ENCODE measurements at regions not wholly inside any gene's neighbourhood (a gene's known extent, or its start where the extent isn't known, plus 50 kb on each side); places are given as distances from the start of the nearest gene placed in this dataset.

DNA sequence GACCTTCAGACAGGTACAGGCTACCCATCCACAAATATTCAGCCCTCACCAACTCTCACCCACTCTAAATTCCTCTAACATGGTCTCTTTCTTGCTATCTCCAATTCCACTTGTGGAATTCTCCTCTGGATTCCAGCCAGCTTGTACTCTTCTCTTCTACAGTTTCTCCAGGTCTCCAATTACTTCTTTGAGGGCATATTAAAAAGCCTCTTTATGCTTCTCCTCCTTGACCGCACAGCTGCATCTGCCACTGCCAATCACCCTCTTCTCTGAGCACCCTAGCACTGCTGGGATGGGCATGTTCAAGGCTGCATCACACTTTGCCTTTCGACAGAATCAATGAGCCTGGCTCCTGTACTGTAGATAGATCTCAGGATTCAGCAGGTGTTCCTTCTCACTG, 101.5 kb upstream of the ANKRD1 start:
- Histone ChIP-seq H3K36me3 (ENCODE audit: control insufficient read depth, insufficient read depth, low read length) (no peaks in the 10 kb centered on the region), H3K4me1 (ENCODE audit: control insufficient read depth, insufficient read depth, low read length) (no peaks in the 10 kb centered on the region), H3K27ac (ENCODE audit: low read length) (no peak overlapping the region), H3K4me3 (ENCODE audit: low read depth in 2 of 2, low read length in 2 of 2) (no peak overlapping the region), H3K27me3 (ENCODE audit: control insufficient read depth, insufficient read depth, low read length) (no peaks in the 10 kb centered on the region), H3K9me3 (ENCODE audit: control insufficient read depth, insufficient read depth, low read depth, low read length) (no peaks in the 10 kb centered on the region)
- BruUV-seq (replicated peaks): no TSS peak
- in situ Hi-C loops (cut with HindIII; ENCODE audit: low pct_unique_long_range_greater_than_20kb, low sequenced_read_pairs): no loop called here
- intact Hi-C loops (cut with micrococcal nuclease; ENCODE audit: unreplicated experiment): no loop called here
- no peak for ATAC-seq
- CTCF ChIA-PET: interaction anchor here (0.5 to 0.6 kb wide), 2 partner anchors 101 to 228 kb away, joined by 3 to 8 read pairs; no protein-coding TSS in a partner anchor
- DNase-seq (ENCODE audit: low read depth, low spot score): no peak
- TF ChIP-seq TCF7L2 (IDR thresholded peaks at IDR 0.05; ENCODE audit: low read depth, low read length) (no peak), POLR2AphosphoS5 (IDR thresholded peaks at IDR 0.05; ENCODE audit: low read depth, low read length) (no peak), SIN3A (IDR thresholded peaks at IDR 0.05; ENCODE audit: borderline replicate concordance, insufficient read depth, low read depth, low read length) (no peak)
- POLR2A ChIA-PET: no interaction called here

DNA sequence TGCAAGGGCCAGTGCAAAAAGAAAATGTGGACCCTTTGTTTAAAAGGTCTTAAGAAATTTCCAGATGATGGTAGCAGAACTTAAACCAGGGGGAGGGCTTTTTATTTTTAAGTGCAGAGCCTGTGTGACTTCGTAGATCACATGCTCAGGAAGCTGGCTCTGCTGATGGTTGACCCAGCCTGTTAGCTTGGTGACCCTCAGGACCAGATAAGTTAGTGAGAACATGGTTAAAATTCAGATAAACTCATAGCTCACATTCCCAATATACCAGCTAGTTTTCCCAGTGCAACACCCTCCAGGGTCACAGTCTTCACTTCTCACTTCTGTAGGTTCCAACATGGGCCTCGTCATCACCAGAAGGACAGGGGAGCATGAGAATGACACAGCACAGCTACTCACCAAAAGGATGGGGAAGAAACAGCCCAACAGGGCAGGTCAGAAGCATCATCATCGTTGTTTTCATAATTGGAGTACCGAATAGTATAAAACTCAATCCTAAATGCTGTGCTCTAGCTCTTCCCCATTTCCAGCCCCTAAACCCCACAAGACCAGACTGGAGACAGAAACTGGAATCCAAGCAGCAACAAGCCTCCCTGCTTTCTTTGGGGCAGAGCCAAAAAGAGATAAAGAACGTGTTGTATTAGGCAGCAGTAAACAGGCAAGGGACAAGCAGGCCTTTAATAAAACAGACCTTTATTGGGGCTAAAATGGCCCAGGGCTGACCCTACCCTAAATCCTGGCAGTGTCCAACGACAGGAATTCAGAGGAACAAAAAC, 102.2 kb upstream of the ANKRD1 start:
- TF ChIP-seq SIN3A (IDR thresholded peaks at IDR 0.05; ENCODE audit: borderline replicate concordance, insufficient read depth, low read depth, low read length) (no peak), POLR2AphosphoS5 (IDR thresholded peaks at IDR 0.05; ENCODE audit: low read depth, low read length) (no peak), TCF7L2 (IDR thresholded peaks at IDR 0.05; ENCODE audit: low read depth, low read length) (no peak)
- TF ChIP-seq, protein P1, sequence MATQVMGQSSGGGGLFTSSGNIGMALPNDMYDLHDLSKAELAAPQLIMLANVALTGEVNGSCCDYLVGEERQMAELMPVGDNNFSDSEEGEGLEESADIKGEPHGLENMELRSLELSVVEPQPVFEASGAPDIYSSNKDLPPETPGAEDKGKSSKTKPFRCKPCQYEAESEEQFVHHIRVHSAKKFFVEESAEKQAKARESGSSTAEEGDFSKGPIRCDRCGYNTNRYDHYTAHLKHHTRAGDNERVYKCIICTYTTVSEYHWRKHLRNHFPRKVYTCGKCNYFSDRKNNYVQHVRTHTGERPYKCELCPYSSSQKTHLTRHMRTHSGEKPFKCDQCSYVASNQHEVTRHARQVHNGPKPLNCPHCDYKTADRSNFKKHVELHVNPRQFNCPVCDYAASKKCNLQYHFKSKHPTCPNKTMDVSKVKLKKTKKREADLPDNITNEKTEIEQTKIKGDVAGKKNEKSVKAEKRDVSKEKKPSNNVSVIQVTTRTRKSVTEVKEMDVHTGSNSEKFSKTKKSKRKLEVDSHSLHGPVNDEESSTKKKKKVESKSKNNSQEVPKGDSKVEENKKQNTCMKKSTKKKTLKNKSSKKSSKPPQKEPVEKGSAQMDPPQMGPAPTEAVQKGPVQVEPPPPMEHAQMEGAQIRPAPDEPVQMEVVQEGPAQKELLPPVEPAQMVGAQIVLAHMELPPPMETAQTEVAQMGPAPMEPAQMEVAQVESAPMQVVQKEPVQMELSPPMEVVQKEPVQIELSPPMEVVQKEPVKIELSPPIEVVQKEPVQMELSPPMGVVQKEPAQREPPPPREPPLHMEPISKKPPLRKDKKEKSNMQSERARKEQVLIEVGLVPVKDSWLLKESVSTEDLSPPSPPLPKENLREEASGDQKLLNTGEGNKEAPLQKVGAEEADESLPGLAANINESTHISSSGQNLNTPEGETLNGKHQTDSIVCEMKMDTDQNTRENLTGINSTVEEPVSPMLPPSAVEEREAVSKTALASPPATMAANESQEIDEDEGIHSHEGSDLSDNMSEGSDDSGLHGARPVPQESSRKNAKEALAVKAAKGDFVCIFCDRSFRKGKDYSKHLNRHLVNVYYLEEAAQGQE (IDR thresholded peaks at IDR 0.05; ENCODE audit: insufficient read depth in 1 of 2, low read depth in 2 of 2, low read length in 1 of 2): no peak
- TF ChIP-seq, protein P2, sequence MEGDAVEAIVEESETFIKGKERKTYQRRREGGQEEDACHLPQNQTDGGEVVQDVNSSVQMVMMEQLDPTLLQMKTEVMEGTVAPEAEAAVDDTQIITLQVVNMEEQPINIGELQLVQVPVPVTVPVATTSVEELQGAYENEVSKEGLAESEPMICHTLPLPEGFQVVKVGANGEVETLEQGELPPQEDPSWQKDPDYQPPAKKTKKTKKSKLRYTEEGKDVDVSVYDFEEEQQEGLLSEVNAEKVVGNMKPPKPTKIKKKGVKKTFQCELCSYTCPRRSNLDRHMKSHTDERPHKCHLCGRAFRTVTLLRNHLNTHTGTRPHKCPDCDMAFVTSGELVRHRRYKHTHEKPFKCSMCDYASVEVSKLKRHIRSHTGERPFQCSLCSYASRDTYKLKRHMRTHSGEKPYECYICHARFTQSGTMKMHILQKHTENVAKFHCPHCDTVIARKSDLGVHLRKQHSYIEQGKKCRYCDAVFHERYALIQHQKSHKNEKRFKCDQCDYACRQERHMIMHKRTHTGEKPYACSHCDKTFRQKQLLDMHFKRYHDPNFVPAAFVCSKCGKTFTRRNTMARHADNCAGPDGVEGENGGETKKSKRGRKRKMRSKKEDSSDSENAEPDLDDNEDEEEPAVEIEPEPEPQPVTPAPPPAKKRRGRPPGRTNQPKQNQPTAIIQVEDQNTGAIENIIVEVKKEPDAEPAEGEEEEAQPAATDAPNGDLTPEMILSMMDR (IDR thresholded peaks at IDR 0.05): no peak
- Histone ChIP-seq H3K4me1 (ENCODE audit: control insufficient read depth, insufficient read depth, low read length) (no peaks in the 10 kb centered on the region), H3K27me3 (ENCODE audit: control insufficient read depth, insufficient read depth, low read length) (no peaks in the 10 kb centered on the region), H3K9me3 (ENCODE audit: control insufficient read depth, insufficient read depth, low read depth, low read length) (no peaks in the 10 kb centered on the region), H3K27ac (ENCODE audit: low read length) (no peak overlapping the region), H3K4me3 (ENCODE audit: low read depth in 2 of 2, low read length in 2 of 2) (no peak overlapping the region), H3K36me3 (ENCODE audit: control insufficient read depth, insufficient read depth, low read length) (no peaks in the 10 kb centered on the region)
- in situ Hi-C loops (cut with HindIII; ENCODE audit: low pct_unique_long_range_greater_than_20kb, low sequenced_read_pairs): no loop called here
- ATAC-seq (no peak), DNase-seq (ENCODE audit: low read depth, low spot score) (no peak)
- ChIA-PET POLR2A (no interaction called here), CTCF (interaction anchor here (0.5 kb wide), 1 partner anchor 227 kb away, joined by 8 read pairs; no protein-coding TSS in a partner anchor)
- no TSS peak for BruUV-seq (replicated peaks)
- intact Hi-C loops (cut with micrococcal nuclease; ENCODE audit: unreplicated experiment): no loop called here
